Aorta (tissue), 5 donors: ENCODE measurements at regions not wholly inside any gene's neighbourhood (a gene's known extent, or its start where the extent isn't known, plus 50 kb on each side); places are given as distances from the start of the nearest gene placed in this dataset.

Source experiments
- ATAC-seq: fragments of 200-7000 bp; cut with Tn5 transposase; one replicate; pipeline ENCODE4 v1.9.1; 2022; ENCODE audit warnings: moderate library complexity; ENCODE audit not compliant: low FRiP score
- DNase-seq, 2 donors: peaks; one replicate each; pipeline ENCODE4 v3.0.0-alpha.2; 2020
- H3K27ac ChIP-seq, 2 donors: one replicate each; pipeline ENCODE4 v1.5.1; 2013; ENCODE audit warnings: low read length in 2 of 2, mild to moderate bottlenecking in 2 of 2, moderate library complexity in 2 of 2, control low read depth in 1 of 2, inconsistent platforms in 1 of 2, low read depth in 1 of 2
- H3K27me3 ChIP-seq, 2 donors: one replicate each; pipeline ENCODE4 v1.6.1; 2013; ENCODE audit warnings: control low read depth in 1 of 2, low read length in 1 of 2, mild to moderate bottlenecking in 1 of 2, moderate library complexity in 1 of 2; ENCODE audit not compliant: insufficient read depth in 2 of 2, control insufficient read depth in 1 of 2
- H3K36me3 ChIP-seq, 2 donors: one replicate each; pipeline ENCODE4 v1.6.1; 2013; ENCODE audit warnings: control low read depth in 1 of 2, low read length in 1 of 2, mild to moderate bottlenecking in 1 of 2; ENCODE audit not compliant: insufficient read depth in 2 of 2, control insufficient read depth in 1 of 2
- H3K4me1 ChIP-seq, 2 donors: one replicate each; pipeline ENCODE4 v1.6.1; 2013; ENCODE audit warnings: low read length in 2 of 2, control low read depth in 1 of 2, mild to moderate bottlenecking in 1 of 2, moderate library complexity in 1 of 2; ENCODE audit not compliant: insufficient read depth in 2 of 2, control insufficient read depth in 1 of 2
- H3K4me3 ChIP-seq, 2 donors: one replicate each; pipeline ENCODE4 v1.5.1; 2013; ENCODE audit warnings: low read length in 2 of 2, control low read depth in 1 of 2, mild to moderate bottlenecking in 1 of 2
- H3K9me3 ChIP-seq: one replicate; pipeline ENCODE4 v1.6.1; 2013; ENCODE audit warnings: mild to moderate bottlenecking, low read length; ENCODE audit not compliant: control insufficient read depth
- WGBS, 2 donors: extraction: QIAGEN DNeasy Blood & Tissue Kit; methylation state at CpG; one replicate each; pipeline ENCODE4 v1.1.7; 2013; 5-methylcytosine and 5-hydroxymethylcytosine counted together
- intact Hi-C, 2 donors: fragments of 100-400 bp; cut with DNase I; formaldehyde crosslinking; loops; one replicate each; pipeline versions ENCODE4 v1.14.2 to v1.15.0; 2022
- donor health status: healthy with polysubstance abuse.
- donor health status: Bipolar disorder and iron deficiency.
- donor health status: DM: no; HTN: no; CAD: no.
- donor health status: DM: no; HTN: no; CAD: no.
- donor health status: DM: yes; HTN: yes; CAD: no.

- Histone ChIP-seq H3K27me3 (no peaks in the 10 kb centered on the region), H3K4me3 (no peak overlapping the region), H3K4me1 (no peaks in the 10 kb centered on the region), H3K27ac (no peak overlapping the region), H3K9me3 (no peaks in the 10 kb centered on the region), H3K36me3 (no peaks in the 10 kb centered on the region)
- intact Hi-C loops, result no loop called here
- DNase-seq (no peak), ATAC-seq (no peak)
- 66 to 68% methylated on average over 4 of the region's 4 CpGs for WGBS, 2 donors
These were observed 85.3 kb upstream of the PCSK2 start for GRCh38 chr20:17141568-17141967.

- intact Hi-C loops, result no loop called here
- no peak for ATAC-seq
- Histone ChIP-seq H3K4me1 (no peaks in the 10 kb centered on the region), H3K27me3 (no peaks in the 10 kb centered on the region), H3K27ac (no peak overlapping the region), H3K4me3 (no peak overlapping the region), H3K9me3 (no peaks in the 10 kb centered on the region), H3K36me3 (no peaks in the 10 kb centered on the region)
- no peak for DNase-seq
- WGBS, 2 donors, result 46 to 51% methylated on average over 3 of the region's 3 CpGs
These were observed 84.2 kb upstream of the PCSK2 start for GRCh38 chr20:17142666-17143065.

- H3K9me3 ChIP-seq, result peaks cover 1% of the 10 kb centered on the region
- no peaks in the 10 kb centered on the region for H3K4me1 ChIP-seq
- no peaks in the 10 kb centered on the region for H3K36me3 ChIP-seq
- intact Hi-C loops, result no loop called here
- WGBS, 2 donors, result 48 to 52% methylated on average over 1 of the region's 1 CpG
- H3K4me3 ChIP-seq, result no peak overlapping the region
- no peak overlapping the region for H3K27ac ChIP-seq
- ATAC-seq (no peak), DNase-seq (no peak)
- no peaks in the 10 kb centered on the region for H3K27me3 ChIP-seq
These were observed 76.0 kb upstream of the PCSK2 start for GRCh38 chr20:17150858-17151257.

GRCh38 chr20:17155401-17155800 lies 71.4 kb upstream of the PCSK2 start:
- ATAC-seq (no peak), DNase-seq (no peak)
- intact Hi-C loops, result no loop called here

GRCh38 chr20:17158701-17159100 lies 68.1 kb upstream of the PCSK2 start:
- 68 to 73% methylated on average over 2 of the region's 2 CpGs for WGBS, 2 donors
- intact Hi-C loops, result no loop called here

More at GRCh38 chr20:17155401-17155800, 71.4 kb upstream of the PCSK2 start:
- Histone ChIP-seq H3K27ac (no peak overlapping the region), H3K9me3 (no peaks in the 10 kb centered on the region), H3K4me1 (no peaks in the 10 kb centered on the region), H3K4me3 (no peak overlapping the region), H3K36me3 (no peaks in the 10 kb centered on the region), H3K27me3 (no peaks in the 10 kb centered on the region)
- whole genome bisulfite sequencing, 2 donors, result 53 to 55% methylated on average over 6 of the region's 6 CpGs

GRCh38 chr20:17161673-17162481 lies 65.0 kb upstream of the PCSK2 start:
- H3K9me3 ChIP-seq, result peaks cover 1% of the 10 kb centered on the region
- DNase-seq (no peak), ATAC-seq (no peak)
- H3K27ac ChIP-seq, result no peak overlapping the region
- H3K36me3 ChIP-seq, result no peaks in the 10 kb centered on the region
- H3K27me3 ChIP-seq, result no peaks in the 10 kb centered on the region
- intact Hi-C loops, result no loop called here
- no peaks in the 10 kb centered on the region for H3K4me1 ChIP-seq
- WGBS, 2 donors, result 22 to 23% methylated on average over 6 of the region's 6 CpGs
- H3K4me3 ChIP-seq, result no peak overlapping the region

More at GRCh38 chr20:17158701-17159100, 68.1 kb upstream of the PCSK2 start:
- DNase-seq (no peak), ATAC-seq (no peak)
- H3K4me3 ChIP-seq, result no peak overlapping the region
- no peaks in the 10 kb centered on the region for H3K27me3 ChIP-seq
- H3K9me3 ChIP-seq, result peaks cover 1% of the 10 kb centered on the region
- H3K27ac ChIP-seq, result no peak overlapping the region
- H3K36me3 ChIP-seq, result no peaks in the 10 kb centered on the region
- no peaks in the 10 kb centered on the region for H3K4me1 ChIP-seq

GRCh38 chr20:17168026-17168612 lies 58.7 kb upstream of the PCSK2 start:
- DNase-seq, result no peak
- Histone ChIP-seq H3K27ac (no peak overlapping the region), H3K9me3 (peaks cover 1% of the 10 kb centered on the region), H3K4me1 (no peaks in the 10 kb centered on the region), H3K4me3 (no peak overlapping the region), H3K27me3 (no peaks in the 10 kb centered on the region), H3K36me3 (no peaks in the 10 kb centered on the region)
- intact Hi-C loops, result no loop called here
- ATAC-seq, result no peak
- 69 to 76% methylated on average over 4 of the region's 4 CpGs for WGBS, 2 donors

- no peak for DNase-seq
- 46% methylated on average over 5 of the region's 5 CpGs for WGBS, 2 donors
- H3K4me3 ChIP-seq, result no peak overlapping the region
- no peaks in the 10 kb centered on the region for H3K9me3 ChIP-seq
- H3K27ac ChIP-seq, result no peak overlapping the region
- H3K4me1 ChIP-seq, result no peaks in the 10 kb centered on the region
- intact Hi-C loops, result no loop called here
- no peaks in the 10 kb centered on the region for H3K36me3 ChIP-seq
- H3K27me3 ChIP-seq, result no peaks in the 10 kb centered on the region
- ATAC-seq, result no peak
These were observed 57.2 kb upstream of the PCSK2 start for GRCh38 chr20:17169585-17170136.
